ENCODE measurements at regions not wholly inside any gene's neighbourhood (a gene's known extent, or its start where the extent isn't known, plus 50 kb on each side); places are given as distances from the start of the nearest gene placed in this dataset.

DNA sequence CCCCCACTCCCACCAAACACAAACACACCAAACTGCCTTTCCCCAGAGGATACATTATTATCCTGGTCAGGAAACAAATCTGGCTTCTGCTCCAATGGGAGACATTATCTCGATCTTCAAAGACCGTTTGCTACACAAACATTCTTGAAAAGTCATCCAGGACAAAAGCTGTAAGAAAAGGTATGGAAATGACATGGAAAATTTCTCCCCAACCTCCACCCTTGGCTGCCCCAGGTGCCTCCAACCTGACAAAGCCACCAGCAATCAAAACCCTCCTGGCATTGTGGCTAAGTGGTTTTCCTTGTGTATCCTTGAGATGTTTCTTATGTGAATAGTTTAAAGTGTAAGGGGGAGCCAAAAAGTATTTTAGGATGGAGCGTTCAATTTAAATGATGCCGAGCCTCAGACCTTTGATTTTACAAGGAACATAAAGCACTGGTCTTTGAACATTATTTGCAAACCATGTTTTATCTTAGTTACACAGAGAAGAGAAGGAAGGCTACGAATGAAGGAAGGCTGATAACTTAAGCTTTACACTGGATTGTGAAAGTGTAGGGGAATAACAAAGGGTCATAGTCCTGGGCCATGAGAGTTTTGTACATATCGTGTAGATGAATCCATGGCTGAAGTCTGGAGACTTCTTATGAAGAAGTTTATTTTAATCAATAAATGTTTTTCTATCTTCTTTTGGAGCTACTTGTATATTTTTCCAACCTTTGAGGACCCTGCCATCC, 418.9 kb upstream of the TMTC1 start:
- no peaks in the 10 kb centered on the region for H3K36me3 ChIP-seq (ENCODE audit: control insufficient read depth in 3 of 3, insufficient read depth in 3 of 3, low read length in 3 of 3)
- H3K4me1 ChIP-seq (ENCODE audit: control insufficient read depth in 3 of 3, insufficient read depth in 3 of 3, low read length in 3 of 3), result peaks cover 3% of the 10 kb centered on the region in 3 donors
- no peak overlapping the region for H3K9ac ChIP-seq (ENCODE audit: low read depth in 1 of 3, low read length in 3 of 3)
- H3K4me3 ChIP-seq (ENCODE audit: low read length in 3 of 3), result no peak overlapping the region
- peaks cover 11 to 24% (median 18%) of the 10 kb centered on the region in 3 donors for H3K27me3 ChIP-seq (ENCODE audit: control insufficient read depth in 3 of 3, insufficient read depth in 3 of 3, low read length in 3 of 3)
- no peak overlapping the region for H3K27ac ChIP-seq (ENCODE audit: low read depth, low read length)
- H3K9me3 ChIP-seq (ENCODE audit: control insufficient read depth in 3 of 3, low read length in 3 of 3), result no peaks in the 10 kb centered on the region

DNA sequence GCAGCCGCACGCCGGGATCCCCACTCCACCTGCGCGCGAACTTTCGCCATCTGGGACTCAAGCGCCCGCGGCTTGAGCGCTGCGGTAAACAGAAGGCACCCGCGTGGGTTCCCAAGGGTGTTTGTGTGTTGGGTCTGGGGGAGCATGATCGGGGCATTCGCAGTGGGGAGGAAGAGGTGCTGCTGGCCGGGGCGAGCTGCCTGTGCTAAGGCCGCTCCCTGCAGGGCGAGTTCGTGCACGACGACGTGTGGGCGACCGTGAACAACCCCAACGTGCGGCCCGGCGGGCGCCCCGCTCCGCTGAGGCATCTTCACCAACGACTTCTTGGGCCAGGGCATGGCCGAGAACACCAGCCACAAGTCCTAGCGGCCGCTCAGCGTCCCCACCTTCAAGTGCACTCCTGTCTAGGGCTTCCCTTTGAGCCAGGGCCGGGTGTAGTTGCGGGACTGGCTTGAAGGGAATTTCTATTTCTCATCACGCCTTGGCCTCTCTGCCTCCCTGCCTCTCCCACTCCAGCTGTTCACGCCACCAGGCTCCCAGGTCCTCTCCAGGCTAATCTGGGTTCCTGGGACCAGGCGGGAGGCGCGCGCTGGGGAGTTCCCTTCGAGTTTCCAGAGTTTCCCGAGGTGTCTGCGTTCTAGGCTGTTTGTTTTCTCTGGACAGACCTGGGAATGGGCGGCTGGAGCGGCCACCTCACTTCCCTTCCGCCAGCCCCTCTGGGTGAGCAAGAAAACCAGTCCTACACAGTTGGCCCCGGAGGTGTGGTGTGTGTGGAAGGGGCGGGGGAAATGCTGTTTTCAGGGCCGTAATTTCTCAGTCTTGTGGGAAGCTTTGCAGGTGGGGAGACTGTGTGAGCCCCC, 417.8 kb upstream of the TMTC1 start:
- Histone ChIP-seq H3K4me3 (ENCODE audit: low read length in 3 of 3) (peak overlapping the region in 2 of 3 donors; percentile 13 to 36), H3K27ac (ENCODE audit: low read depth, low read length) (no peak overlapping the region), H3K9me3 (ENCODE audit: control insufficient read depth in 3 of 3, low read length in 3 of 3) (no peaks in the 10 kb centered on the region), H3K36me3 (ENCODE audit: control insufficient read depth in 3 of 3, insufficient read depth in 3 of 3, low read length in 3 of 3) (no peaks in the 10 kb centered on the region), H3K4me1 (ENCODE audit: control insufficient read depth in 3 of 3, insufficient read depth in 3 of 3, low read length in 3 of 3) (peaks cover 3% of the 10 kb centered on the region in 3 donors), H3K9ac (ENCODE audit: low read depth in 1 of 3, low read length in 3 of 3) (no peak overlapping the region), H3K27me3 (ENCODE audit: control insufficient read depth in 3 of 3, insufficient read depth in 3 of 3, low read length in 3 of 3) (peaks cover 11 to 24% (median 18%) of the 10 kb centered on the region in 3 donors)

DNA sequence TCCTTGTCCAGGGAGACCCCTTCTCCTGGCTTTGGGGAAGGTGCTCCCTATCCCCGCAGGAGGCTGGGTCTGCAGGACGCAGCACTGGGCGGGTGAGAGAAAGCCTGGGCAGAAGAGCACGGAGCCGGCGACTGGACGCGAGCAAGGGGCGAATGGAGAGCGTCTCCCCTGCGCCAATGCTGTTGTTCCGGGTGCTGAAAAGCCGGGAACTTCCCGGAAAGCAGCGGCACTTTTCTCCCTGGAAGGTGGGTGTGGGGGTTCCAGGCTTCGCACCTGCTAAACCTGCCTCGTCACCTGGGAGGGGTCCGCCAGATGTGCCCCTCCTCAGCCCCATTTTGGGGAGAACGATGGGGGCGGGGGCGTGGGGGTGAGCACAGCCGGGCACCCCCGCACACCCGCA, 417.1 kb upstream of the TMTC1 start:
- peak overlapping the region in 2 of 3 donors; percentile 30 to 36 for H3K4me3 ChIP-seq (ENCODE audit: low read length in 3 of 3)
- H3K27me3 ChIP-seq (ENCODE audit: control insufficient read depth in 3 of 3, insufficient read depth in 3 of 3, low read length in 3 of 3), result peaks cover 11 to 24% (median 18%) of the 10 kb centered on the region in 3 donors
- H3K4me1 ChIP-seq (ENCODE audit: control insufficient read depth in 3 of 3, insufficient read depth in 3 of 3, low read length in 3 of 3), result peaks cover 3% of the 10 kb centered on the region in 3 donors
- H3K36me3 ChIP-seq (ENCODE audit: control insufficient read depth in 3 of 3, insufficient read depth in 3 of 3, low read length in 3 of 3), result no peaks in the 10 kb centered on the region
- H3K9me3 ChIP-seq (ENCODE audit: control insufficient read depth in 3 of 3, low read length in 3 of 3), result no peaks in the 10 kb centered on the region
- no peak overlapping the region for H3K9ac ChIP-seq (ENCODE audit: low read depth in 1 of 3, low read length in 3 of 3)
- no peak overlapping the region for H3K27ac ChIP-seq (ENCODE audit: low read depth, low read length)

GRCh38 chr12:30197392-30198057, 413.8 kb upstream of the TMTC1 start:
- no peak overlapping the region for H3K4me3 ChIP-seq (ENCODE audit: low read length in 3 of 3)

GRCh38 chr12:30191696-30192455, 408.1 kb upstream of the TMTC1 start:
- H3K4me3 ChIP-seq (ENCODE audit: low read length in 3 of 3), result no peak overlapping the region
- H3K27ac ChIP-seq (ENCODE audit: low read depth, low read length), result no peak overlapping the region
- H3K9me3 ChIP-seq (ENCODE audit: control insufficient read depth in 3 of 3, low read length in 3 of 3), result no peaks in the 10 kb centered on the region
- H3K4me1 ChIP-seq (ENCODE audit: control insufficient read depth in 3 of 3, insufficient read depth in 3 of 3, low read length in 3 of 3), result no peaks in the 10 kb centered on the region
- no peak overlapping the region for H3K9ac ChIP-seq (ENCODE audit: low read depth in 1 of 3, low read length in 3 of 3)
- no peaks in the 10 kb centered on the region for H3K27me3 ChIP-seq (ENCODE audit: control insufficient read depth in 3 of 3, insufficient read depth in 3 of 3, low read length in 3 of 3)
- no peaks in the 10 kb centered on the region for H3K36me3 ChIP-seq (ENCODE audit: control insufficient read depth in 3 of 3, insufficient read depth in 3 of 3, low read length in 3 of 3)

More at GRCh38 chr12:30197392-30198057, 413.8 kb upstream of the TMTC1 start:
- H3K36me3 ChIP-seq (ENCODE audit: control insufficient read depth in 3 of 3, insufficient read depth in 3 of 3, low read length in 3 of 3), result no peaks in the 10 kb centered on the region
- H3K27ac ChIP-seq (ENCODE audit: low read depth, low read length), result no peak overlapping the region
- no peaks in the 10 kb centered on the region for H3K9me3 ChIP-seq (ENCODE audit: control insufficient read depth in 3 of 3, low read length in 3 of 3)
- peaks cover 11 to 24% (median 17%) of the 10 kb centered on the region in 3 donors for H3K27me3 ChIP-seq (ENCODE audit: control insufficient read depth in 3 of 3, insufficient read depth in 3 of 3, low read length in 3 of 3)
- H3K4me1 ChIP-seq (ENCODE audit: control insufficient read depth in 3 of 3, insufficient read depth in 3 of 3, low read length in 3 of 3), result peaks cover 3% of the 10 kb centered on the region in 3 donors
- H3K9ac ChIP-seq (ENCODE audit: low read depth in 1 of 3, low read length in 3 of 3), result no peak overlapping the region

- no peak overlapping the region for H3K27ac ChIP-seq (ENCODE audit: low read depth, low read length)
- no peaks in the 10 kb centered on the region for H3K9me3 ChIP-seq (ENCODE audit: control insufficient read depth in 3 of 3, low read length in 3 of 3)
- H3K27me3 ChIP-seq (ENCODE audit: control insufficient read depth in 3 of 3, insufficient read depth in 3 of 3, low read length in 3 of 3), result no peaks in the 10 kb centered on the region
- H3K4me1 ChIP-seq (ENCODE audit: control insufficient read depth in 3 of 3, insufficient read depth in 3 of 3, low read length in 3 of 3), result no peaks in the 10 kb centered on the region
- no peak overlapping the region for H3K9ac ChIP-seq (ENCODE audit: low read depth in 1 of 3, low read length in 3 of 3)
- no peak overlapping the region for H3K4me3 ChIP-seq (ENCODE audit: low read length in 3 of 3)
- no peaks in the 10 kb centered on the region for H3K36me3 ChIP-seq (ENCODE audit: control insufficient read depth in 3 of 3, insufficient read depth in 3 of 3, low read length in 3 of 3)
Observed at GRCh38 chr12:30188602-30189326, 405.0 kb upstream of the TMTC1 start.

DNA sequence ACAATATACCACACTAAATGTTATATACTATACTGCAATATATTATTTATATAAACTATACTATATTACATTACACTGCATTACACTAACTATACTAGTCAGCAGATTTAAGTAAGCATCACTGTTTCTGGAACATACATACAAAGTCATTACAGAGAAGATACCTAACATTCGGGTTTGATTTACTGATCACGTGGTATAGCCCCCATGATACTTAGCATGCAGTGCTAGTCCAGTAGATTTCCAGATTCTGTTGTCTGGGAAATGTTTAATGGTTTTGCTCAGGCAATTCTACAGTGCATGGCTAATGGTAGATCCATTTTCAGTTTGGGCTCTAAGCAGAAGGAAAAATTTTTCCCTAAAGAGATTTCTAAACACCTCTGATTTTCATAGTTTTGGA, 403.7 kb upstream of the TMTC1 start:
- Histone ChIP-seq H3K36me3 (ENCODE audit: control insufficient read depth in 3 of 3, insufficient read depth in 3 of 3, low read length in 3 of 3) (no peaks in the 10 kb centered on the region), H3K27me3 (ENCODE audit: control insufficient read depth in 3 of 3, insufficient read depth in 3 of 3, low read length in 3 of 3) (no peaks in the 10 kb centered on the region), H3K9me3 (ENCODE audit: control insufficient read depth in 3 of 3, low read length in 3 of 3) (no peaks in the 10 kb centered on the region), H3K9ac (ENCODE audit: low read depth in 1 of 3, low read length in 3 of 3) (no peak overlapping the region), H3K4me1 (ENCODE audit: control insufficient read depth in 3 of 3, insufficient read depth in 3 of 3, low read length in 3 of 3) (no peaks in the 10 kb centered on the region), H3K4me3 (ENCODE audit: low read length in 3 of 3) (no peak overlapping the region), H3K27ac (ENCODE audit: low read depth, low read length) (no peak overlapping the region)

GRCh38 chr12:30181334-30181733, 397.6 kb upstream of the TMTC1 start:
- Histone ChIP-seq H3K27ac (ENCODE audit: low read depth, low read length) (no peak overlapping the region), H3K9me3 (ENCODE audit: control insufficient read depth in 3 of 3, low read length in 3 of 3) (no peaks in the 10 kb centered on the region), H3K27me3 (ENCODE audit: control insufficient read depth in 3 of 3, insufficient read depth in 3 of 3, low read length in 3 of 3) (no peaks in the 10 kb centered on the region), H3K4me3 (ENCODE audit: low read length in 3 of 3) (no peak overlapping the region), H3K9ac (ENCODE audit: low read depth in 1 of 3, low read length in 3 of 3) (no peak overlapping the region), H3K4me1 (ENCODE audit: control insufficient read depth in 3 of 3, insufficient read depth in 3 of 3, low read length in 3 of 3) (no peaks in the 10 kb centered on the region), H3K36me3 (ENCODE audit: control insufficient read depth in 3 of 3, insufficient read depth in 3 of 3, low read length in 3 of 3) (no peaks in the 10 kb centered on the region)

DNA sequence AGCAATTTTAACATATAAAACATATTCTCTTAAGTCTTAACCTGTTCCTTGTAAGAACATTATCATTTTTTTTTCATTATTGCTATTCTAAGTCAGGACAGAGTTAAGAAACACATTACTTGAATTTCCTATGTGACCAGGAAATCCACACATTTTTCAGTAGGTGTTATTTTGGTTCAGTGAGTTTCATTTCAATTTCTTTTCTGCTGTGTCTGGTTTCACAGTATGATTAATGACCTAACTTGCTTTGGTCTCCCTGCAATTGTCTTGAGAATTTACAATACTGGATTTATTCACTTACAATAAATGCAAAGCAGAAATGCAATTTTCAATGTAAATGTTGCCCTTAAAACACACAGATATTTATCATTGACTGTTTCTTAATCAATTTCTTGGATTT, 396.9 kb upstream of the TMTC1 start:
- Histone ChIP-seq H3K4me1 (ENCODE audit: control insufficient read depth in 3 of 3, insufficient read depth in 3 of 3, low read length in 3 of 3) (no peaks in the 10 kb centered on the region), H3K27ac (ENCODE audit: low read depth, low read length) (no peak overlapping the region), H3K36me3 (ENCODE audit: control insufficient read depth in 3 of 3, insufficient read depth in 3 of 3, low read length in 3 of 3) (no peaks in the 10 kb centered on the region), H3K4me3 (ENCODE audit: low read length in 3 of 3) (no peak overlapping the region), H3K9ac (ENCODE audit: low read depth in 1 of 3, low read length in 3 of 3) (no peak overlapping the region), H3K27me3 (ENCODE audit: control insufficient read depth in 3 of 3, insufficient read depth in 3 of 3, low read length in 3 of 3) (no peaks in the 10 kb centered on the region), H3K9me3 (ENCODE audit: control insufficient read depth in 3 of 3, low read length in 3 of 3) (no peaks in the 10 kb centered on the region)

Data from skeletal muscle tissue (tissue), 3 donors.